ENCODE measurements at regions not wholly inside any gene's neighbourhood (a gene's known extent, or its start where the extent isn't known, plus 50 kb on each side); places are given as distances from the start of the nearest gene placed in this dataset.

DNA sequence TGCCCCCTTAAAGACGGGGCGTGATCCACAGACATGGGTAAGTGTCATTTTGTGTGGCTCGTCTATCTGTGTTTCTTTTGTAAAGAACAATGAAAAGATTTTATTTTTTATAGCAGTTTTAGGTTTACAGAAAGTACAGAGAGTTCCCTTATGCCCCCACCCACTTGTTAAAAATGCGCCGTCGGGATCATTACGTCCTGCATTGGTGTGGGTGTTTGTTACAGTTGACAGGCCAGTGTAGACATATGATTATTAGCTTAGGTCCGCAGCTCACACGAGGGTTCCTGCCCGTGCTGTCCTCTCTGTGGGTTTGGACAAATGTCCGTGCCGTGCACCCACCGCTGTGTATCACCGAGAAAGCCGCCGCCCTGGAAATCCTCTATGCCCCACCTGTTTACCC is 50.5 kb downstream of the RGS12 start:
- no peak for DNase-seq

DNA sequence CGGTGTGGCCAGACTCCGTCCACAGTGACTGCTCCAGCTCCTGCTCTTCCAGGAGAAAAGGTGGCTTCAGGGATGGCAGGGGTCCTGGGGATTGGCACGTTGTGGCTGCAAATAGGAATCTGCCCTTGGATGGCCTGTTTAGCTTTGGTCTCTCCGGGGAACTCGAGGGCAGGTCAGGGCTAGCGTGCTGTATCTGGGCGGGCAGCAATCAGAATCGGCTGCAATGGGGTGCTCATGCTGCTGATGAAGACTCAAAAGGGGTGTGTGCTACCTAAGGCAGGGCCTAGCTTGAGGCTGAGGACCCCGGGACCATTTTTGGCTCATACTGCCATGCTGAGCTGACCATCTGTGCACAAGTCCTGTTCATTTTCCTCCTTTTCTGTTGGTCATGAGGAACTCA is 51.3 kb downstream of the RGS12 start:
- DNase-seq: no peak

DNA sequence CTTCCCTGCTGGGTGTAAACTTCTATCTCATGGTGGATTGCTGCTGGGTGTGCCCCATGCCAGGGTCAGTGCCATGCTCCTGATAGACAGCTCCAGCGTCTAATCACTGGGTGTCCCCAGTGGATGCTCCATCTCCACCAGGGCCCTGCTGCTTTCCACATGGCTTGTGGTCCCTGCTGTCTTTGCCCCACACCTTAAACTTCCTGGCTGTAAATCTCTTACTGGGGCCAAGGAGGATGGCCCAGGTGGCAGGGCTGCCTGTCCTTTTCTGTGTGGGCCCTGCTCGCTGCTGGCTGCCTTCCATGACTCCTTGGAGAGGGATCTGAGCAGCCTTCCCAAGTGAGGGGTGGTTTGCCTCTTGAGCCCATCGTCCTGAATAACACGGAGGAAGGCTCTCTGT is 51.8 kb downstream of the RGS12 start:
- no peak for DNase-seq

DNA sequence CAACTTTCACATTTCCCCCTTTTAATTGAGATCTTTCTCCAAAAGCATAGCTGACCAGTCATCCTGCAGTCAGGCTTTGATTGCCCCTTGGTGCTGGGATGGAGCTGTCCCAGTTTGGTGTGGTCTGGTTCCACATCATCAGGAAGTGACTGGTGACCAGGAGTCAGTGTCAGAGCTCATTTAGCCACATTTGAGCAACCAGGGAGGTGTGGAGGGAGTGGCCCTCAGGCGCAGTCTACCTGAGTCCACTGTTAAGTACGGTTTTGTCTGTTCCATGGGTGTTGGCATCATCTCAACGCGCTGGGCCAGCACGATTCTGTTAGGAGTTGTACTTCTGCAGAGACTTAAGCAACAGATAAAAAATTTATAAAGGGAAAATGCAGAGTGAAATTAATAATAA is 52.6 kb downstream of the RGS12 start:
- no peak for DNase-seq

DNA sequence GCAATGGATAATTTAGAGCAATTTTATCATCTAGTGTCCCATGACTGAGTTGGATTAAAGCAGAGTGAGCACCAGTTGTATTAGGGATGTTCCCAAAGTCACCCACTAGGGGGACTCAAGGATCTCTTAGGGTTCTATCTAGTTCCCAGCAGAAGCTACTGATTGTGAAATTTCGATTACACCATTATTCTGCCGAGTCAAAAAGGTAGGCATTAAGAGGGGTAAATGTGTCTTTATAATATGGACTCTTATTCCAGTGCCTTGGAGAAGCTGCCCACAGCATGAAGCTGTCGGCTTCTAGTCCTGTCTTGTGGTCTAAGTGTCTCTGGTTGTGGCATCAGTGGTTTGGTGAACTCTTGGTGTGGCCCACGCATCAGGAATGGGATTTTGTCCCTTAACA is 53.3 kb downstream of the RGS12 start:
- peak; percentile 29 for DNase-seq

DNA sequence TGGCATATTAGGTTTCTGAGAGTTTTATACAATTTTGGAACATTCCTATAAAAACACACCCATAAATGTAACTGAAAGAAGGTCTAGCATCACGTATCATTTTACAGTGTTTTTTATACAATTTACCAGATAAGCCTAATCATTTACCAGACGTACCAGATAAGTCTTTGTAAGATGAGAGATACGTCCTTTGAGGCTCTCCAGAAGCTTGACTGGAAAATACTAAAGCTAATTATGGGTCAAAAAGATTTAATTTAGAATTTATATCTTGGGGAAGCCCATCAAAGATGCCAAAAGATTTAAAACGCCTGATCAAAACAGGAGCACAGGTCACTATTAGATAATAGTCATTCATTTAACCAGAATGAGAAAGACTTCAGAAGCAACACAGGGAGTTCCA is 55.0 kb downstream of the RGS12 start:
- no peak for DNase-seq

DNA sequence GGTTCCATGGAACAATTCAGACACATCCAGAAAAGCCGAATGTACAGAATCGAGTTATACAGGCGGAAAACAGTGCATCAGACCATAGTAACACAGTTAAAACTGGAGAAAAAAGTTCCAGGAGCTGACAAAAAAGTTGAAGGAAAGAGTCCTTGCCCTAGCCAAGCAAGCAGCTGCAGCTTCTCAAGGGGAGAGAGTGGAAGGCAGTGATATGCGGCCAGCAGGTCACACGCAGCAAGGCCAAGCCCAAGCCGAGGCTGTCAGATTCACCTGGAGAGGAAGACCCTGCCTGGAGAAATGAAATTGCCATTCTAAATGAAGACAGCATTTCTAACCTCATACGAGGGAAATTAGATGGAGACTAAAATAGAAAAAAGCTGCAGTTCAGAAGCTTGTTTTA is 55.8 kb downstream of the RGS12 start:
- DNase-seq: no peak

DNA sequence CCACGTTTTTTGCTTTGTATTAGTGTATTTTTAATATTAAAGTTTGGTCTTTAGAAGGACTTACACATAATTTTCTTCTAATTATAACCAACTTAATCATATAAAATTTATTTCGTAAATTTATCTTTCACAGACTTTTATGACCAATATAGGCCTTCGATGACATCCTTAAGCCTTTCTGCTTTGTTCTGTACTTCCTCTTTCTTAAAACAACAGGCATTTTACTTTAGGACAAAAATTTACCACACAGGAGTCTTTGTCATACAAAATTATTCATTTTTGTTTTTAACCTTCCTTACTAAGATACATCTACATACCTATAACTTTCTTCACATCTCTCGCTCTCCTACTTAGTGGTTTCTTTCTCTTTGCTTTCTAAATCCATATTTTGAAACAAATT is 56.3 kb downstream of the RGS12 start:
- DNase-seq: no peak

DNA sequence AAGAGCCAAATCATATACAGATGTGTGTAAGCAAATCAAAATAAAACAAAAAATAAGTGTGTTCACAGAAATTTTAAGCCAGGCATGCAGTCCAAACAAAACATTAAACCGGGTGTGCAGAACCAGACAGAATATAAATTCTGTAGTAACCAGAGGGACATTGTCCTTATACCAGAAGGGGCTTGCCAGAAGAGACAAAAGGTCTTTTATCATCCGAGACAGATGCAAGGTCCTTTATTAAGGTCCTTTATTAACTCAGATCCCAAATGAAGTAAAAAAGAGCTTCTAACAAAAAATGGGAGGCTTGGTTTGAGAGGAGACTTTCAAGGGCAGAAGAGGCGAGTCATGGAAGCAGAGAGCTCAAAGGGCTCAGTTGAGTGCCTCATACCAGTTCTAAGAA is 59.2 kb downstream of the RGS12 start:
- no peak for DNase-seq

DNA sequence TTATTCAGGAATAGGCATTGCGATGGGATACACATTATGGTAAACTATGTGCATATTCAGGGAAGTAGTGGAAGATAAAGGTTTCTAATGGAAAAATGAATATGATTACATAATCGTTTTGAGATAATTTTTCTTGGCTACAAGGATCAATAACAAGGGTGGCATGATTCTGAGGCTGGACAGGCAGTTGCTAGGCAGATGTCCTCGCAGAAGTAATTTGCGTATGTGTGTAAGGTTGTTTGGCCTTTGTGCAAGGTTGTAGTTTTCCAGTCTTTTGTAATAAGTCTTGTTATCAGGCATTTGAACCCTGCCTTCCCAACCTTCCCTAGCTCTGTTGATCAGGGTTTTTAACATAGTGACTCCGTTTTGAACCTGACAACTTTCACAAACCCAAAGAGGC is 59.7 kb downstream of the RGS12 start:
- DNase-seq: no peak

DNA sequence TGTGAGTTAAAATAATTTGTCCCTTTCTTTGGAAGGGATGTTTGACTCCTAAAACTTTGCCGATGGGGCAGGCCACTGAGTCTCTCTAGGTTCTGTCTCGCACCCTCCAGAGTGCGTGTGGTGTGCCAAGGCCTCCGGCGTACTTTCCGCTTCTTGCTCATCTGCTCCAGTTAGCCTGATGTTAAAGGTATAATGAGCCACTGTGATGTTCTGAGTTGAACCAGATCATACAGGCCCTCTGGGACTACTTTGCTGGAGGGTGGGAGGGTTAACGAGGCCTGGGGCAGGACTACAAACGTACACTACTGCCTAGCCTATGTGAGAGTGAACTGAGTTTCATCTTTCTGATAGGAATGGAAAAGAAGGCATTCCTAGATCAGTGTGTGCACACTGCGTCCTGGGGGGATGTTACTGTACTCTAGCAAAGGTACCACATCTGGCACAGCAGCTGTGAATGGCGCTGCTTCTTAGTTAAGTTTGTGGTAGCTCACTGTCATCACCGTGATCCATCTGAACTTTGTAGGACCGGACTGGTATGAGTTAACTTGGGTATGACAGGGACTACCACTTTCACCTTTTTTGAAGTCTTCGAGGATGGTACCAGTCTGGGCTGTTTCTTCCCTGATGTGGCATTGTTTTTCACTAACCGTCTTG is 60.2 kb downstream of the RGS12 start:
- DNase-seq: no peak

DNA sequence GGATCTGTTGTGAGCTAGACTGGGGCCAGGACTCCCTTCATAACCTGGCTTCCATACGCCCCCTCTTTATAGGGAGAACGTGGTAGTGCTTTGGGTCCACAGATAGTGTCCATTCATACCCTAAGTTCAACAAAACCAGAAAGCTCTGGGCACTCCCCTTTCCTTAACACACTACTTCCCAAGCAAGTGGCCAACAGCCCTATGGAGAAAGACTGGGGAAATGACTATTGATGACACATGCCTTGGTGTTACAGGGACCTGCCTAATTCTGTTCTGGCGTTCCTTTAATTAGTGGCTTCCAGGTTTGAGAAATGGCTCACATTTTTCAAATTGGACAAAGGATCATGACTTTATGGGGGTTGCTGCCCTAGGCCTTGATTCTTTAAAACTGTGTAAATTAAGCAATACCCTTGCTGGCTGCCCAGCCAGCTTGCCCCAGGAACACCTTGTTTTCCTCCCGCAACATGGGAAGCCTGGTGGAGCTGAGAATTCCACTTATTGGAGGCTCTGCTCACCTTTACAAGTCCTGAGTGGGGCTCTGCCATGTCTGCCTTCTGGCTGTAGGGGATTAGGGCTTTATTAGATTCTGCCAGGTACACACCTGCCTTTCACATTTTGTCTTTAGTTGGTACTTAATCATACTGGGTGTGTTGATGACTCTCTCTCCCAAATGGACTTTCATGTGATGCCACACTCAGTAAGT is 61.1 kb downstream of the RGS12 start:
- DNase-seq: no peak

DNA sequence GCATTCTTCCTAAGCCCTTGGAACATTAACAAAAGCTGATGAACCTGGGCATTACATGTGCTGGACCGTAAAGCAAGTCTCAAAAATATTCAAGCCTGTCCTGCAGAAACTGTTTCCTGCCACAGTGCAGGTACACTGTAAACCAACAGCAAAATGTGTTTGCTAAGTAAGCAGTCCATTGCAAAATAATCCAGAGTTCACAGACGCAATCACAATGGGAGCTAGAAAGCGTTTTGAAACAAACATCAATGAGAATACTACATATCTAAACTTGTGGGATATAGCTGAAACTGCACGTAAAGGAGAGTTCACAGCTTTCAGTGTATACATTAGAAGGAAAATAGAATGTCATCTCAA is 61.6 kb downstream of the RGS12 start:
- no peak for DNase-seq

DNA sequence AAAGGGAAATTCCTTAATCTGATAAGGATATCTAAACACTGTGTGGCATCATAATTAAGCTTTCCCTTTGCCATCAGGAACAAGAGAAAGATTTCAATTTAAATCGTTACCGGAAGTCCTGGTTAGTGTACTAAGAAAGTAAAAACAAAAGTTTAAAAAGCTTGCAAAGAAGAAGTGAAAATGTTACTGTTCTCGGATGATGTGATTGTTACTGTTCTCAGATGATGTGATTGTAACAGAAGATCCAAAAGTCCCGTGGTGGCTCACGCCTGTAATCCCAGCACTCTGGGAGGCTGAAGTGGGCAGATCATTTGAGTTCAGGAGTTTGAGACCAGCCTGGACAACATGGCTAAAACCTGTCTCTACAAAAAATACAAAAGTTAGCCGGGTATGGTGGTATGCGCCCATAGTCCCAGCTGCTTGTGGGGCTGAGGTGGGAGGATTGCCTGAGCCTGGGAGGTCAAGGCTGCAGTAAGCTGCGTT is 62.5 kb downstream of the RGS12 start:
- no peak for DNase-seq

DNA sequence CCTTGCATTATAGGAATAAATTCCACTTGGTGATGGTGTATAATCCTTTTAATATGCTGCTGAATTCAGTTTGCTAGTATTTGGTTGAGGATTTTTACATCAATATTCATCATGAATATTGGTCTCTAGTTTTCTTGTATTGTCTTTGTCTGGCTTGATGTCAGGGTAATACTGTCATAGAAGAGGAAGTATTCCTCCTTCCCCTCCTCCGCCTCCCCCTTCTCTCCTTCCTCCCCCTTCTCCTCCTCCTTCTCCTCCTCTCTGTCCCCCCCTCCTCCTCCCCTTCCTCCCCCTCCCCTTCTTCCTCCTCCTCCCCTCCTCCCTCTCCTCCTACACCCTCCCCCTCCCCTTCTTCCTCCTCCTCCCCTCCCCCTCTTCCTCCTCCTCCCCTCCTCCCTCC is 65.8 kb downstream of the RGS12 start:
- DNase-seq: no peak

DNA sequence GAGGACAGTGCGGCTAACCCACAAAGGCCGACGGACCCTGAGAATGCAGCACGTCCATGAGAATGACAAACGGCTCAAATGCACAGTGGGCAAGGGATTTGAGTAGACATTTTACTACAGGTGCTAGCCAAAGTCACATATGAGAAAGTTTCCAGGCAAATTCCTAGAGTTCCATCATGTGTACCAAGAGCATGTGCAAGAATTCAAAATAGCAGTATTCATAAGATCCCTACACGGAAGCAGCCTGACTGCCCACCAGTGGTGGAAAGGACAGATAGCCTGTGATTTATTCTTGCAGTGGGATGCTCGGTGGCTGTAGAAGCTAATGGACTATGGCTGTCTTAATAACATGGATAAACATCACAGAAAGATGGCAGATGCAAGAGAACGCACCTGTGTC is 68.0 kb downstream of the RGS12 start:
- DNase-seq: no peak

DNA sequence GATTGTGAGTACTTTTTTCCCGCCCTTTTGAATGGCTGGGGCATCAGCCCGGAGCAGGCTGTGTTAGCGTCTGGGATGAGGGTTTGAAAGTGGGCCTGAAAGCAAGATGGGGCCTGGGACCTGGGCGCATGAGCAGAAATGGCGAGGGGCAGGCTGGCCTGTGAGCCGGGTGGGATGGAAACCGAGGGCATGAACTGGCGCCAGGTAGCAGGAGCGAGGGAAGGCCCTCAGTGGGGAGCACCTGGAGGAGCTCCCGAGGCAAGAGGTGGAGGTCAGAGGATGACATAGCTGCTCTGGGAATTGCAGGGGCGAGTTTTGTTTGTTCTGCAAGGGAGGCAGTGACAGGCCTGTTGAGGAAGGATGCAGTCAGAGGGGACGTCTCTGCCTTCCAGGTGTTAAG is 68.6 kb downstream of the RGS12 start:
- DNase-seq: no peak

DNA sequence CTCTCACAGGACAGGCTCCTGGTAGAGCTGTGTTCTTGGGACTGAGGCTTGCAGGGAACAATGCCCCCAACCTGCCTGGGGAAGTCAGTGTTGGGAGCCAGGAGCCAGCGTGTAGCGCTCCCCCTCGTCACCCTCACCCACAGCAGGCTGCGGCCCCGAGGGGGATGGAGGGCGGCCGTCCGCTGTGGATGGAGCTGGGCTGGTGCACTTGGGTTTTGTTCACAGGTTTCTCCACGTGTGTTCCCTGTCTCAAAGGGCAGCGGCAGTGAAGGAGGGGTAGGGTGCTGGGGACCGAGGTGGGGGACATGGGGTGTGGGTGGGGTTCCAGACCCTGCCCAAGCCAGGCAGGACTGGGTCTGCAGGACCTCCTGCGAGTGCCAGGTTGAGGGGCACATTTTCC is 69.1 kb downstream of the RGS12 start:
- no peak for DNase-seq

DNA sequence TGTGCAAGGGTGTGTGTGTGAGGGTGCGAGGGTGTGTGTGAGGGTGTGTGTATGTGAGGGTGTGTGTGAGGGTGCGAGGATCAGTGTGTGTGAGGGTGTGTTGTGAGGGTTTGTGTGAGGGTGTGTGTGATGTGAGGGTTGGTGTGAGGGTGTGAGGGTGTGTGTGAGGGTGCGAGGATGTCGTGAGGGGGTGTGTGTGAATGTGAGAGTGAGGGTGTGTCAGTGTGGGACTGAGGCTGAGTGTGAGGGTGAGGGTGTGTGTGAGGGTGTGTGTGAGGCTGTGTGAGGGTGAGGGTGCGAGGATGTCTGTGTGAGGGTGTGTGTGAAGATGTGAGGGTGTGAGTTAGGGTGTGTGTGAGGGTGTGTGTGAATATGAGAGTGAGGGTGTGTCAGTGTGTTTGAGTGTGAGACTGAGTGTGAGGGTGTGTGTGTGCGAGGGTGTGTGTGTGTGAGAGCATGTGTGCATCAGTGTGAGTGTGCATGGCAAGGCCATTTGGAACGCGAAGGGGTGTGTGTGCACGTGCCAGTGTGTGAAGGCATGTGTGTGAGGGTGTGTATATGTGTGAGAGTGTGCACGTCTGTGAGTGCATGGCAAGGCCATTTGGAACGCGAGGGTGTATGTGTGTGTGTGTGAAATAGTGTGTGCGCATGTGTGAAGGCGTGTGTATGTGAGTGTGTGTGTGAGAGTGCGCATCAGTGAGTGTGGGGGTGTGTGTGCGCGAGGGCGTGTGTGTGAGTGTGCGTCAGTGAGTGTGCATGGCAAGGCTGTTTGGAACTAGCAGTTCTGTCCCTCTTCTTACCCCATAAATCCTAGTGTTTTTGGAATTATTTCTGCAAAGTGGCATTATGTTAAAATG is 69.8 kb downstream of the RGS12 start:
- no peak for DNase-seq

DNA sequence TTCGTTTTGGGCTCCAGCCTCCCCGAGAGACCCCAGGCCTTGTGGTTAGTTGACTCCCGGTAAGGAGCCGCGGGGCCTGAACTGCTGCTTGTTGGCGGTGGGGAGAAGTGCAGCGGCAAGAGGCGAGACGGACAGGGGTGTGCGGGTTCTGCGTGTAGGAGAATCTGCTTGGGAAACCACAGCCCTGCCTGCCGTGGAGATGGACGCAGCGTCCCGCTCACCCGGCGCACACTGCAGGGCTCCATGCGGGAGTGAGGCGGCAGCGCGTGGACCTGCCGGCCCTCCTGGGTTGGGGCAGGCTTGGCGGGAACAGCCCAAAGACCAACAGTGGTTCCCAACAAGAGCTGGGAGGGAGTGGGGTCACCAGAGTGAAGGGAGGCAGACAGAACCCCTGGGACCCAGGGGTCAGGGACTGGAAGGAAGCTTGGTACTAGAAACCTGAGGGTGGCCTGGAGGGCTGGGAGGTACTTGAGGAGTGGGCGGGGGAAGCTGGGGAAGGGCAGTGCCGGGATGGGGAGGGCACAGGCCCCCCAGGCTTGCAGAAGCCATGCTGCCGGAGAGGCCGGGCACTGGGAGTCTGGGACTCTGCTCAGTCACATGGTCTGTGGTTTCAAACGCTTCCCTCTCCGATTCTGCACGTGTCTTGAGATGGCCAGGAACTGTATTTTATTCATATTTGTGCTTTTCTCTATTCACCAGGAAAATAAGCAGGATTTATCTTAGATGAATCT is 70.8 kb downstream of the RGS12 start:
- no peak for DNase-seq

DNA sequence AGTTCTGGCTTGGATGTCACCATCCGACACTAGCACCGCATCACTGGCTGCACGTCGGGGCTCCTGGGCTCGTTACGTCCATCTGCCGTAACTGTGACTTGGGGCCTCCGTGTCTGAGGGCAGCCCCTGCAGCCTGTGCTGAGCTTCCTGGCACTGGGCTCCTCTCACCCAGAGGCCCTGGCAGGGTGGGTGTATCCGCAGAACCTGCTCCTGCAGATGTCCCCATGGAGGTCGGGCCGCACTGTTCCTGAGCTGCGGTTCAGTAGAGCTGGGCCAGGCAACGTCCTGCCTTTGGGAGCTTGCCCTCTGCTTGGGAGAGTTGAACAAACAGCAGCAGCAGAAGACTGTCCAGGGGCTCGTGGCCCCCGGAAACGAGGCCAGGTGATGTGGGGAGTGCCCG is 71.4 kb downstream of the RGS12 start:
- no peak for DNase-seq

DNA sequence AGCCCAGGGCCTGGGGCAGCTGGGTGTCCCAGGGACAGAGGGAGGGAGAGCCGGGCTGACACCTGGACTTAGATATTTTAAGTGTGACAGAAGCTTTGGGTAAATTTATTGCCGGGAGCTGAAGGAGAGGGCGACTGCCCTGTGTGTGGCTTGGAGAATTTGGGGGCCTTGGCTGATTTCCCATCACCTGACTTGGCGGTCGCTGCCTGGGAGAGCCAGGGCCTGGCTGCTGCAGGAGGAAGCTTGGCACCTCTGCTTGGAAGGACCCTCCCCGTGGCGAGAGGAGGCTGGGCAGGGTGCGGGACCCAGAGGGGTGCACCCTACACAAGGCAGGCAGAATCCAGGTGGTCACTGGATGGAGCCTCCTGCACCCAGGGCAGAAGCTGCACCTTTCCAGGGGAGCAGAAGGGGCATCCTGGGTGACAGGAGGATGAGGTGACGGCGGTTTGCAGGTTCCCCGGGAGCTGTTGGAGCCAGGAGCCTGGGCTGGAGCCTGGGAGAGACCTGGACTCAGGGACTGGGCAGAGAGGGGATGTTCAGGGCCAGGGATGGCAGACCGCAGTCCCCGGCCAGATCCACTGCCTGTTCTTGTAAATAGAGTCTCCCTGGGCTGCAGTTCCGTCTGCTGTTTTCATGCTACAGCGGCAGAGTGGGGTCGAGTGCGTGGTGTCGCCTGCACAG is 72.0 kb downstream of the RGS12 start:
- no peak for DNase-seq

DNA sequence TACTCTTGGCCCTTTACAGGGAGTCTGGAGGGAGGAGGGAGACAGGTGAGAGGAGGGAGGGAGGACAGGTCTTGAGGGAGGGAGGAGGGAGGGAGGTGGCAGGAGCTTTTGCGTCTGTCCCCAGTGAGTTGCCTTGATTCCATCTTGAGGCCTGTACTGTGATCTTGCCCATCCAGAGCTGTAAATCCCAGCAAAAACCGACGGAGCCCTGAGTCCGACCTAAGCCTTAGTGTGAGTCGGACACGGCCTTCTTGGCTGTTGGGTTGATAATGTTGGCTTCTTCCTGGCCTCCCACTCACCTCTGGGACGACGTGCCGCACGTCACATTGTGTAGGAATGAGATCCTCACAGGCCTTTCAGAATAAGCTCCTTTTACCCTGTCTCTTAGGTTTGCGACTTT is 72.5 kb downstream of the RGS12 start:
- DNase-seq: no peak
